Activated CD8-positive, alpha-beta T cell treated with anti-CD3 and anti-CD28 coated beads, Interleukin-2, amount 10 ng/mL, durations not matched to agents 7 days and 5 days (primary cell): ENCODE measurements at regions not wholly inside any gene's neighbourhood (a gene's known extent, or its start where the extent isn't known, plus 50 kb on each side); places are given as distances from the start of the nearest gene placed in this dataset.

ENCODE experiments used
- ATAC-seq: fragments of 150-1000 bp; cut with Tn5 transposase; one replicate; pipeline ENCODE4 v1.10.0; 2021; ENCODE audit warnings: moderate library complexity
- CTCF ChIA-PET: fragments of 350-600 bp; sonication (Branson Sonifier 250); formaldehyde crosslinking; loops from one replicate; lab custom pipeline; 2021; ENCODE audit warnings: antibody characterized with exemption; lab: Charles Lee
- POLR2A ChIA-PET: fragments of 350-600 bp; sonication (Branson Sonifier 250); formaldehyde crosslinking; loops from one replicate; lab custom pipeline; 2021; ENCODE audit warnings: antibody characterized with exemption; lab: Charles Lee
- DNase-seq: peaks from one replicate; pipeline ENCODE4 v3.0.0-alpha.2; 2020
- H3K27ac Mint-ChIP-seq: one replicate; pipeline ENCODE4 v1.8.0; 2021; ENCODE audit warnings: mild to moderate bottlenecking, mixed read lengths
- H3K27me3 Mint-ChIP-seq: one replicate; pipeline ENCODE4 v1.8.0; 2021; ENCODE audit warnings: low read depth, mixed read lengths
- H3K36me3 Mint-ChIP-seq: one replicate; pipeline ENCODE4 v1.8.0; 2021; ENCODE audit warnings: low read depth, mixed read lengths
- H3K4me1 Mint-ChIP-seq: one replicate; pipeline ENCODE4 v1.8.0; 2021; ENCODE audit warnings: low read depth, mixed read lengths
- H3K4me3 Mint-ChIP-seq: one replicate; pipeline ENCODE4 v1.8.0; 2021; ENCODE audit warnings: mild to moderate bottlenecking, mixed read lengths
- H3K9me3 Mint-ChIP-seq: one replicate; pipeline ENCODE4 v1.8.0; 2022; ENCODE audit warnings: mixed read lengths; ENCODE audit not compliant: insufficient read depth

- Mint-ChIP-seq H3K27me3 (no peaks in the 10 kb centered on the region), H3K36me3 (no peaks in the 10 kb centered on the region), H3K4me1 (no peaks in the 10 kb centered on the region), H3K9me3 (no peaks in the 10 kb centered on the region), H3K4me3 (no peak overlapping the region), H3K27ac (no peak overlapping the region)
- ATAC-seq (no peak), DNase-seq (no peak)
- ChIA-PET CTCF (no interaction called here), POLR2A (no interaction called here)
Measured at GRCh38 chr4:84003046-84003445, 467.1 kb downstream of the GPAT3 start.

- Mint-ChIP-seq H3K27ac (no peak overlapping the region), H3K36me3 (no peaks in the 10 kb centered on the region), H3K9me3 (no peaks in the 10 kb centered on the region), H3K4me3 (no peak overlapping the region), H3K4me1 (no peaks in the 10 kb centered on the region), H3K27me3 (no peaks in the 10 kb centered on the region)
- ChIA-PET CTCF (no interaction called here), POLR2A (no interaction called here)
- no peak for ATAC-seq
- no peak for DNase-seq
Measured at GRCh38 chr4:84001876-84002569, 466.1 kb downstream of the GPAT3 start.

GRCh38 chr4:83996254-83996653, 460.3 kb downstream of the GPAT3 start:
- Mint-ChIP-seq H3K36me3 (no peaks in the 10 kb centered on the region), H3K4me3 (no peak overlapping the region), H3K27ac (no peak overlapping the region), H3K9me3 (no peaks in the 10 kb centered on the region), H3K4me1 (no peaks in the 10 kb centered on the region), H3K27me3 (no peaks in the 10 kb centered on the region)
- CTCF ChIA-PET = no interaction called here
- DNase-seq (no peak), ATAC-seq (no peak)
- POLR2A ChIA-PET = no interaction called here

- H3K9me3 Mint-ChIP-seq = no peaks in the 10 kb centered on the region
- H3K36me3 Mint-ChIP-seq = no peaks in the 10 kb centered on the region
- no peak for DNase-seq
- ChIA-PET POLR2A (no interaction called here), CTCF (no interaction called here)
- H3K27ac Mint-ChIP-seq = no peak overlapping the region
- no peak overlapping the region for H3K4me3 Mint-ChIP-seq
- no peaks in the 10 kb centered on the region for H3K27me3 Mint-ChIP-seq
- no peaks in the 10 kb centered on the region for H3K4me1 Mint-ChIP-seq
- ATAC-seq = no peak
Measured at GRCh38 chr4:83993774-83994173, 457.9 kb downstream of the GPAT3 start.

GRCh38 chr4:83989835-83990234, 453.9 kb downstream of the GPAT3 start:
- no peaks in the 10 kb centered on the region for H3K36me3 Mint-ChIP-seq
- DNase-seq = no peak
- ATAC-seq = no peak
- ChIA-PET POLR2A (no interaction called here), CTCF (no interaction called here)
- no peaks in the 10 kb centered on the region for H3K9me3 Mint-ChIP-seq
- no peaks in the 10 kb centered on the region for H3K4me1 Mint-ChIP-seq
- no peak overlapping the region for H3K27ac Mint-ChIP-seq
- no peaks in the 10 kb centered on the region for H3K27me3 Mint-ChIP-seq
- no peak overlapping the region for H3K4me3 Mint-ChIP-seq

GRCh38 chr4:83981156-83981555, 445.2 kb downstream of the GPAT3 start:
- Mint-ChIP-seq H3K27me3 (no peaks in the 10 kb centered on the region), H3K36me3 (no peaks in the 10 kb centered on the region), H3K4me3 (no peak overlapping the region), H3K27ac (no peak overlapping the region), H3K9me3 (no peaks in the 10 kb centered on the region), H3K4me1 (no peaks in the 10 kb centered on the region)
- no peak for ATAC-seq
- no peak for DNase-seq
- POLR2A ChIA-PET = no interaction called here
- CTCF ChIA-PET = no interaction called here

GRCh38 chr4:83979773-83980172, 443.9 kb downstream of the GPAT3 start:
- no peaks in the 10 kb centered on the region for H3K4me1 Mint-ChIP-seq
- no peak overlapping the region for H3K27ac Mint-ChIP-seq
- H3K9me3 Mint-ChIP-seq = no peaks in the 10 kb centered on the region
- POLR2A ChIA-PET = no interaction called here
- no peak overlapping the region for H3K4me3 Mint-ChIP-seq
- H3K27me3 Mint-ChIP-seq = no peaks in the 10 kb centered on the region
- CTCF ChIA-PET = no interaction called here
- H3K36me3 Mint-ChIP-seq = no peaks in the 10 kb centered on the region
- ATAC-seq (no peak), DNase-seq (no peak)

GRCh38 chr4:83974111-83974780, 438.3 kb downstream of the GPAT3 start:
- Mint-ChIP-seq H3K27ac (no peak overlapping the region), H3K27me3 (no peaks in the 10 kb centered on the region), H3K36me3 (no peaks in the 10 kb centered on the region), H3K4me1 (no peaks in the 10 kb centered on the region), H3K9me3 (no peaks in the 10 kb centered on the region), H3K4me3 (no peak overlapping the region)
- ATAC-seq (no peak), DNase-seq (no peak)
- ChIA-PET CTCF (no interaction called here), POLR2A (no interaction called here)

- H3K27me3 Mint-ChIP-seq = no peaks in the 10 kb centered on the region
- no peak for DNase-seq
- peaks cover 5% of the 10 kb centered on the region for H3K9me3 Mint-ChIP-seq
- no peak overlapping the region for H3K4me3 Mint-ChIP-seq
- no peaks in the 10 kb centered on the region for H3K4me1 Mint-ChIP-seq
- POLR2A ChIA-PET = no interaction called here
- no peak overlapping the region for H3K27ac Mint-ChIP-seq
- no peak for ATAC-seq
- H3K36me3 Mint-ChIP-seq = no peaks in the 10 kb centered on the region
- CTCF ChIA-PET = no interaction called here
Measured at GRCh38 chr4:83964996-83965541, 429.2 kb downstream of the GPAT3 start.

- Mint-ChIP-seq H3K4me1 (no peaks in the 10 kb centered on the region), H3K27ac (no peak overlapping the region), H3K36me3 (no peaks in the 10 kb centered on the region), H3K9me3 (peaks cover 5% of the 10 kb centered on the region), H3K4me3 (no peak overlapping the region), H3K27me3 (no peaks in the 10 kb centered on the region)
- CTCF ChIA-PET = no interaction called here
- DNase-seq = no peak
- POLR2A ChIA-PET = no interaction called here
- no peak for ATAC-seq
Measured at GRCh38 chr4:83962492-83962891, 426.6 kb downstream of the GPAT3 start.

GRCh38 chr4:83961575-83961974, 425.7 kb downstream of the GPAT3 start:
- Mint-ChIP-seq H3K4me3 (no peak overlapping the region), H3K27me3 (no peaks in the 10 kb centered on the region), H3K4me1 (no peaks in the 10 kb centered on the region), H3K9me3 (peaks cover 5% of the 10 kb centered on the region), H3K36me3 (no peaks in the 10 kb centered on the region), H3K27ac (no peak overlapping the region)
- DNase-seq = no peak
- ChIA-PET CTCF (no interaction called here), POLR2A (no interaction called here)
- ATAC-seq = no peak

- POLR2A ChIA-PET = no interaction called here
- no peak overlapping the region for H3K27ac Mint-ChIP-seq
- no peaks in the 10 kb centered on the region for H3K27me3 Mint-ChIP-seq
- ATAC-seq (no peak), DNase-seq (no peak)
- no peaks in the 10 kb centered on the region for H3K4me1 Mint-ChIP-seq
- H3K36me3 Mint-ChIP-seq = no peaks in the 10 kb centered on the region
- H3K9me3 Mint-ChIP-seq = no peaks in the 10 kb centered on the region
- no peak overlapping the region for H3K4me3 Mint-ChIP-seq
- CTCF ChIA-PET = no interaction called here
Measured at GRCh38 chr4:83959160-83959559, 423.3 kb downstream of the GPAT3 start.
